ENCODE measurements at regions not wholly inside any gene's neighbourhood (a gene's known extent, or its start where the extent isn't known, plus 50 kb on each side); places are given as distances from the start of the nearest gene placed in this dataset.

GRCh38 chr11:92770419-92770818 is 199.0 kb upstream of the MTNR1B start:
- no peak for DNase-seq

GRCh38 chr11:92770981-92771380 is 198.5 kb upstream of the MTNR1B start:
- no peak for DNase-seq

GRCh38 chr11:92771701-92772100 is 197.8 kb upstream of the MTNR1B start:
- no peak for DNase-seq

GRCh38 chr11:92775003-92775676 is 194.3 kb upstream of the MTNR1B start:
- no peak for DNase-seq

- DNase-seq = no peak
Observed at GRCh38 chr11:92776676-92777075, 192.8 kb upstream of the MTNR1B start.

GRCh38 chr11:92779746-92780145 is 189.7 kb upstream of the MTNR1B start:
- DNase-seq = no peak

GRCh38 chr11:92781151-92781550 is 188.3 kb upstream of the MTNR1B start:
- DNase-seq = no peak

GRCh38 chr11:92782806-92783205 is 186.6 kb upstream of the MTNR1B start:
- no peak for DNase-seq

GRCh38 chr11:92784331-92784730 is 185.1 kb upstream of the MTNR1B start:
- no peak for DNase-seq

GRCh38 chr11:92787638-92788037 is 181.8 kb upstream of the MTNR1B start:
- DNase-seq = no peak

GRCh38 chr11:92789761-92790160 is 179.7 kb upstream of the MTNR1B start:
- DNase-seq = no peak

GRCh38 chr11:92790366-92790765 is 179.1 kb upstream of the MTNR1B start:
- DNase-seq = no peak

GRCh38 chr11:92790926-92791616 is 178.4 kb upstream of the MTNR1B start:
- DNase-seq = no peak

- DNase-seq = no peak
Observed at GRCh38 chr11:92791886-92792285, 177.6 kb upstream of the MTNR1B start.

- no peak for DNase-seq
Observed at GRCh38 chr11:92793189-92793588, 176.3 kb upstream of the MTNR1B start.

- DNase-seq = no peak
Observed at GRCh38 chr11:92794783-92795182, 174.7 kb upstream of the MTNR1B start.

- no peak for DNase-seq
Observed at GRCh38 chr11:92796744-92797143, 172.7 kb upstream of the MTNR1B start.

- DNase-seq = no peak
Observed at GRCh38 chr11:92797874-92798273, 171.6 kb upstream of the MTNR1B start.

GRCh38 chr11:92801685-92802084 is 167.8 kb upstream of the MTNR1B start:
- DNase-seq = no peak

- DNase-seq = no peak
Observed at GRCh38 chr11:92802644-92803043, 166.8 kb upstream of the MTNR1B start.

GRCh38 chr11:92803391-92803790 is 166.1 kb upstream of the MTNR1B start:
- DNase-seq = no peak

- no peak for DNase-seq
Observed at GRCh38 chr11:92804388-92804966, 165.0 kb upstream of the MTNR1B start.

- DNase-seq = no peak
Observed at GRCh38 chr11:92808022-92808421, 161.4 kb upstream of the MTNR1B start.

- no peak for DNase-seq
Observed at GRCh38 chr11:92810423-92811064, 158.9 kb upstream of the MTNR1B start.

All from stimulated activated CD4-positive, alpha-beta T cell treated with anti-CD3 and anti-CD28 coated beads, Interleukin-2, amount 100 ng/mL, for 48 hours (primary cell).